HEK293T (cell line): ENCODE measurements at regions not wholly inside any gene's neighbourhood (a gene's known extent, or its start where the extent isn't known, plus 50 kb on each side); places are given as distances from the start of the nearest gene placed in this dataset.

Experiments
- CTBP1 ChIP-seq: fragments of 450-650 bp; IDR thresholded peaks from 2 replicates; pipeline ENCODE4 v1.6.1; 2016; ENCODE audit warnings: borderline replicate concordance
- PKNOX1 ChIP-seq: fragments of 450-650 bp; IDR thresholded peaks from 2 replicates; pipeline ENCODE4 v1.6.1; 2016
- SP1 ChIP-seq: fragments of 450-650 bp; IDR thresholded peaks from 2 replicates; pipeline ENCODE4 v1.6.1; 2017

- TF ChIP-seq SP1 (no peak), PKNOX1 (no peak), CTBP1 (no peak)
Observed at GRCh38 chrX:16469870-16470269, 180.1 kb upstream of the S100G start.
